NB4 (cell line): ENCODE measurements at regions not wholly inside any gene's neighbourhood (a gene's known extent, or its start where the extent isn't known, plus 50 kb on each side); places are given as distances from the start of the nearest gene placed in this dataset.

Source experiments
- DNase-seq: peaks from one replicate; pipeline ENCODE4 v3.0.0; 2010; ENCODE audit warnings: low read depth
- H3K4me3 ChIP-seq: one replicate; pipeline ENCODE4 v1.5.1; 2011; ENCODE audit warnings: mild to moderate bottlenecking, low read depth, low read length, moderate library complexity
- CTCF ChIP-seq: IDR thresholded peaks from one replicate; pipeline ENCODE4 v1.5.1; 2012; ENCODE audit warnings: low read depth, low read length
- MAX ChIP-seq: IDR thresholded peaks from 2 replicates; pipeline ENCODE4 v1.6.1; 2011; ENCODE audit warnings: low read depth, low read length
- MYC ChIP-seq: IDR thresholded peaks from 2 replicates; pipeline ENCODE4 v1.6.1; 2011; ENCODE audit warnings: low read depth, low read length
- POLR2A ChIP-seq: IDR thresholded peaks from 2 replicates; pipeline ENCODE4 v1.6.1; 2011; ENCODE audit warnings: mild to moderate bottlenecking; ENCODE audit not compliant: insufficient read length; ENCODE audit errors: extremely low read depth

GRCh38 chr6:18326980-18327379 lies 60.2 kb upstream of the RNF144B start:
- no peak overlapping the region for H3K4me3 ChIP-seq
- no peak for DNase-seq
- TF ChIP-seq MAX = no peak
- TF ChIP-seq POLR2A = no peak

GRCh38 chr6:18326001-18326400 lies 61.1 kb upstream of the RNF144B start:
- DNase-seq = no peak
- no peak overlapping the region for H3K4me3 ChIP-seq
- TF ChIP-seq MAX = no peak
- no peak for TF ChIP-seq CTCF
- no peak for TF ChIP-seq MYC
- no peak for TF ChIP-seq POLR2A

- TF ChIP-seq MAX (no peak), MYC (no peak), CTCF (no peak), POLR2A (no peak)
- no peak for DNase-seq
- no peak overlapping the region for H3K4me3 ChIP-seq
Measured at GRCh38 chr6:18324706-18325042, 60.3 kb upstream of the DEK start.

GRCh38 chr6:18323935-18324705 lies 59.8 kb upstream of the DEK start:
- H3K4me3 ChIP-seq = no peak overlapping the region
- TF ChIP-seq MAX = no peak
- TF ChIP-seq CTCF = peak; percentile 53
- DNase-seq = peak; percentile 53

- DNase-seq = no peak
- TF ChIP-seq MAX (no peak), MYC (no peak), CTCF (no peak), POLR2A (no peak)
- H3K4me3 ChIP-seq = no peak overlapping the region
Measured at GRCh38 chr6:18317850-18318249, 53.5 kb upstream of the DEK start.

GRCh38 chr6:18314317-18314997 lies 50.1 kb upstream of the DEK start:
- no peak for DNase-seq
- TF ChIP-seq MYC (no peak), MAX (no peak), POLR2A (no peak), CTCF (no peak)
- no peak overlapping the region for H3K4me3 ChIP-seq
